A549 (cell line): ENCODE measurements at regions not wholly inside any gene's neighbourhood (a gene's known extent, or its start where the extent isn't known, plus 50 kb on each side); places are given as distances from the start of the nearest gene placed in this dataset.

Experiments used
- ATAC-seq, 2 experiments: fragments of 200-7000 bp in 1 of 2; fragments of >200 bp in 1 of 2; cut with Nextera tagmentation in 1 of 2; cut with Tn5 transposase in 1 of 2; 3 replicates each; pipeline versions ENCODE4 v1.8.0 to v1.9.1; 2018 to 2020; ENCODE audit warnings: mild to moderate bottlenecking in 1 of 2, moderate library complexity in 1 of 2
- CTCF ChIA-PET: fragments of 300-600 bp; sonication (Branson Sonifier 250); formaldehyde crosslinking; extraction: SDS; loops from one replicate; lab custom pipeline; 2021; ENCODE audit warnings: antibody characterized with exemption, inconsistent platforms; lab: Yijun Ruan, JAX
- POLR2A ChIA-PET: fragments of 350-600 bp; formaldehyde crosslinking; extraction: SDS; loops from one replicate; lab custom pipeline; 2021; ENCODE audit warnings: antibody characterized with exemption, inconsistent platforms; lab: Yijun Ruan, JAX
- DNase-seq, 2 experiments: peaks; one replicate each; pipeline versions ENCODE4 v3.0.0 to v3.0.0-alpha.2; 2011 to 2016; ENCODE audit warnings: low read depth in 1 of 2, low spot score in 1 of 2
- FAIRE-seq: peaks from 2 replicates; lab custom pipeline; 2011; peaks lifted over from hg19 to GRCh38; lab: Jason Lieb, UNC
- H3K27ac ChIP-seq, 2 experiments: fragments of >200 bp; sonication (Bioruptor Twin); formaldehyde crosslinking; 3 replicates each; pipeline ENCODE4 v1.5.1; 2016 to 2017
- H3K4me1 ChIP-seq: fragments of >200 bp; sonication (Bioruptor Twin); formaldehyde crosslinking; 3 replicates; pipeline ENCODE4 v1.6.1; 2016
- H3K4me2 ChIP-seq: fragments of >200 bp; sonication (Bioruptor Twin); formaldehyde crosslinking; 3 replicates; pipeline ENCODE4 v1.6.1; 2016
- H3K4me3 ChIP-seq: fragments of >200 bp; sonication (Bioruptor Twin); formaldehyde crosslinking; 3 replicates; pipeline ENCODE4 v1.5.1; 2016
- H3K9me3 ChIP-seq: fragments of >200 bp; sonication (Bioruptor Twin); formaldehyde crosslinking; 3 replicates; pipeline ENCODE4 v1.6.1; 2016
- BCL3 ChIP-seq: fragments of >200 bp; sonication (Bioruptor Twin); formaldehyde crosslinking; IDR thresholded peaks from 3 replicates; pipeline ENCODE4 v1.6.1; 2016
- BHLHE40 ChIP-seq: IDR thresholded peaks from 2 replicates; pipeline ENCODE4 v1.6.1; 2012; ENCODE audit warnings: low read depth, low read length, inconsistent platforms
- CHD4 ChIP-seq: fragments of 200-600 bp; sonication (generic); IDR thresholded peaks from 2 replicates; pipeline ENCODE4 v1.6.1; 2016; ENCODE audit warnings: antibody characterized with exemption, mild to moderate bottlenecking, borderline replicate concordance
- CTCF ChIP-seq: fragments of >200 bp; sonication (Bioruptor Twin); formaldehyde crosslinking; IDR thresholded peaks from 3 replicates; pipeline ENCODE4 v1.5.1; 2016
- ELK1 ChIP-seq: fragments of 150-350 bp; IDR thresholded peaks from 2 replicates; pipeline ENCODE4 v1.6.1; 2014; ENCODE audit warnings: low read depth, mild to moderate bottlenecking, low read length
- HDAC2 ChIP-seq: fragments of 200-600 bp; sonication (generic); IDR thresholded peaks from 2 replicates; pipeline ENCODE4 v1.6.1; 2016
- HMGXB4 ChIP-seq: fragments of 250-450 bp; sonication (Bioruptor Pico); IDR thresholded peaks from 2 replicates; pipeline ENCODE4 v1.5.0; 2021; ENCODE audit warnings: mild to moderate bottlenecking, moderate library complexity, borderline replicate concordance
- JUNB ChIP-seq: fragments of >200 bp; sonication (Bioruptor Twin); formaldehyde crosslinking; IDR thresholded peaks from 2 replicates; pipeline ENCODE4 v1.6.1; 2016
- MAX ChIP-seq: IDR thresholded peaks from 2 replicates; pipeline ENCODE4 v1.6.1; 2012
- NFE2L2 ChIP-seq: fragments of 150-350 bp; conservative IDR thresholded peaks from 2 replicates; pipeline ENCODE4 v1.6.1; 2014; ENCODE audit warnings: low read length
- PHF8 ChIP-seq: fragments of 200-600 bp; sonication (generic); IDR thresholded peaks from 2 replicates; pipeline ENCODE4 v1.6.1; 2016; ENCODE audit warnings: low read depth, mild to moderate bottlenecking, antibody characterized with exemption, moderate library complexity, borderline replicate concordance
- POLR2A ChIP-seq: IDR thresholded peaks from 2 replicates; pipeline ENCODE4 v1.6.1; 2012; ENCODE audit warnings: mild to moderate bottlenecking, low read length
- REST ChIP-seq: fragments of 200-600 bp; sonication (generic); IDR thresholded peaks from 2 replicates; pipeline ENCODE4 v1.6.1; 2016; ENCODE audit warnings: antibody characterized with exemption, mild to moderate bottlenecking, moderate library complexity
- RFX5 ChIP-seq: fragments of 450-650 bp; IDR thresholded peaks from 2 replicates; pipeline ENCODE4 v1.7.1; 2014; ENCODE audit warnings: antibody characterized with exemption, mild to moderate bottlenecking, moderate library complexity
- RNF2 ChIP-seq: fragments of 200-600 bp; sonication (generic); IDR thresholded peaks from 2 replicates; pipeline ENCODE4 v1.6.1; 2016; ENCODE audit warnings: low read depth, mild to moderate bottlenecking, antibody characterized with exemption, moderate library complexity, borderline replicate concordance
- TP53 ChIP-seq: fragments of 250-450 bp; sonication (Bioruptor Pico); IDR thresholded peaks from 2 replicates; pipeline ENCODE4 v1.5.0; 2021; ENCODE audit warnings: mild to moderate bottlenecking, moderate library complexity
- WGBS: methylation state at CpG from one replicate; pipeline ENCODE4 v1.1.6; 2017; ENCODE audit errors: missing lambda C conversion rate; 5-methylcytosine and 5-hydroxymethylcytosine counted together

- no peak overlapping the region for H3K4me2 ChIP-seq
- H3K4me3 ChIP-seq, result no peak overlapping the region
- ChIA-PET CTCF (no interaction called here), POLR2A (no interaction called here)
- FAIRE-seq, result no peak
- DNase-seq, result no peak
- ATAC-seq, result no peak
- no peak overlapping the region for H3K27ac ChIP-seq
- no peak for TF ChIP-seq REST
- no peak for TF ChIP-seq ELK1
- no peak for TF ChIP-seq JUNB
- TF ChIP-seq PHF8, result no peak
- TF ChIP-seq HMGXB4, result no peak
- TF ChIP-seq NFE2L2, result no peak
- no peak for TF ChIP-seq POLR2A
- TF ChIP-seq RFX5, result no peak
- H3K9me3 ChIP-seq, result no peaks in the 10 kb centered on the region
- H3K4me1 ChIP-seq, result no peaks in the 10 kb centered on the region
- WGBS, result 6% methylated on average over 3 of the region's 3 CpGs
Observed at GRCh38 chr1:177517546-177517945, 346.8 kb downstream of the BRINP2 start.

- ChIA-PET CTCF (no interaction called here), POLR2A (no interaction called here)
- Histone ChIP-seq H3K27ac (no peak overlapping the region), H3K4me1 (no peaks in the 10 kb centered on the region), H3K9me3 (no peaks in the 10 kb centered on the region), H3K4me2 (no peak overlapping the region), H3K4me3 (no peak overlapping the region)
- no peak for TF ChIP-seq MAX
- TF ChIP-seq CTCF, result no peak
- no peak for TF ChIP-seq RNF2
- no peak for TF ChIP-seq BCL3
- TF ChIP-seq BHLHE40, result no peak
- no peak for TF ChIP-seq CHD4
- TF ChIP-seq REST, result no peak
- TF ChIP-seq HDAC2, result no peak
- TF ChIP-seq POLR2A, result no peak
- no peak for TF ChIP-seq TP53 (CRISPR knock-in tag)
- TF ChIP-seq RFX5, result no peak
- ATAC-seq (no peak), DNase-seq (no peak), FAIRE-seq (no peak)
Observed at GRCh38 chr1:177514207-177514606, 343.4 kb downstream of the BRINP2 start.
